Spleen (tissue), 11 donors: ENCODE measurements at regions not wholly inside any gene's neighbourhood (a gene's known extent, or its start where the extent isn't known, plus 50 kb on each side); places are given as distances from the start of the nearest gene placed in this dataset.
"Not testable (repeated sequence)": the region's sequence is repeated elsewhere in the genome, so short reads cannot be mapped to it uniquely, and the experiment has no call there.

ENCODE experiments used
- DNase-seq: peaks from one replicate; pipeline ENCODE4 v3.0.0-alpha.2; 2020
- H3K27ac ChIP-seq, 8 donors: fragments of 200-600 bp; sonication (generic) in 7 of 8; 1 replicate in 4 of 8; 2 replicates in 4 of 8; pipeline versions ENCODE4 v1.5.0 to v1.8.0; 2016 to 2021; ENCODE audit warnings: inconsistent platforms in 4 of 8, mild to moderate bottlenecking in 4 of 8, moderate library complexity in 1 of 8
- H3K27me3 ChIP-seq, 7 donors: fragments of 200-600 bp; sonication (generic) in 6 of 7; replicated peaks in 1 of 7; 1 replicate in 4 of 7; 2 replicates in 3 of 7; pipeline versions ENCODE4 v1.5.0 to v1.8.0; 2016 to 2021; ENCODE audit warnings: inconsistent platforms in 3 of 7, mild to moderate bottlenecking in 1 of 7
- H3K36me3 ChIP-seq, 6 donors: fragments of 200-600 bp; sonication (generic) in 5 of 6; 1 replicate in 4 of 6; 2 replicates in 2 of 6; pipeline versions ENCODE4 v1.5.0 to v1.8.0; 2016 to 2021; ENCODE audit warnings: inconsistent platforms in 2 of 6
- H3K4me1 ChIP-seq, 6 donors: fragments of 200-600 bp; sonication (generic) in 5 of 6; 1 replicate in 3 of 6; 2 replicates in 3 of 6; pipeline versions ENCODE4 v1.5.0 to v1.8.0; 2016 to 2021; ENCODE audit warnings: inconsistent platforms in 3 of 6
- H3K4me3 ChIP-seq, 8 donors: fragments of 200-600 bp; sonication (generic) in 7 of 8; 1 replicate in 4 of 8; 2 replicates in 4 of 8; pipeline versions ENCODE4 v1.5.0 to v1.8.0; 2016 to 2021; ENCODE audit warnings: inconsistent platforms in 4 of 8, mild to moderate bottlenecking in 4 of 8, moderate library complexity in 2 of 8
- H3K9me3 ChIP-seq, 8 donors: fragments of 200-600 bp; sonication (generic) in 7 of 8; 1 replicate in 4 of 8; 2 replicates in 4 of 8; pipeline versions ENCODE4 v1.5.0 to v1.8.0; 2016 to 2021; ENCODE audit warnings: inconsistent platforms in 4 of 8
- CTCF ChIP-seq, 11 experiments: fragments of 200-600 bp in 7 of 11; fragments of 450-650 bp in 4 of 11; sonication (generic) in 4 of 11; IDR thresholded peaks in 8 of 11; conservative IDR thresholded peaks in 3 of 11; 1 replicate in 7 of 11; 2 replicates in 4 of 11; pipeline versions ENCODE4 v1.4.0 to v1.8.0; 2016 to 2021; ENCODE audit warnings: antibody characterized with exemption in 11 of 11, inconsistent platforms in 4 of 11, mild to moderate bottlenecking in 1 of 11
- POLR2A ChIP-seq, 3 donors: fragments of 450-650 bp; IDR thresholded peaks; one replicate each; pipeline ENCODE4 v1.5.1; 2017; ENCODE audit warnings: antibody characterized with exemption in 3 of 3, mild to moderate bottlenecking in 1 of 3
- POLR2AphosphoS5 ChIP-seq, 3 donors: sonication (generic); formaldehyde crosslinking; IDR thresholded peaks; one replicate each; pipeline ENCODE4 v1.5.1; 2017; ENCODE audit warnings: antibody characterized with exemption in 3 of 3
- whole genome bisulfite sequencing, 5 donors: extraction: QIAGEN DNeasy Blood & Tissue Kit in 3 of 5; methylation state at CpG; one replicate each; pipeline versions ENCODE4 v1.1.5 to v1.1.7; 2013 to 2018; 5-methylcytosine and 5-hydroxymethylcytosine counted together
- intact Hi-C: fragments of 100-400 bp; cut with DNase I; formaldehyde crosslinking; loops from one replicate; pipeline ENCODE4 v1.15.0; 2023; ENCODE audit warnings: low total_unique reads
- donor health status: healthy with polysubstance abuse.
- donor health status: DM: no; HTN: no; CAD: no; lungs with moderate emphysema.
- donor health status: DM: no; HTN: no; CAD: no.
- donor health status: Bipolar disorder and iron deficiency.
- donor health status: healthy.
- donor health status: DM: no; HTN: no; CAD: no.
- donor health status: DM: yes; HTN: yes; CAD: no.

GRCh38 chr11:116371146-116371545, 401.6 kb downstream of the BUD13 start:
- H3K27ac ChIP-seq: no peak overlapping the region

GRCh38 chr11:116368784-116369183, 404.0 kb downstream of the BUD13 start:
- Histone ChIP-seq H3K4me3 (no peak overlapping the region), H3K36me3 (no peaks in the 10 kb centered on the region), H3K27me3 (peaks cover 0 to 17% (median 0%) of the 10 kb centered on the region in 7 donors), H3K27ac (no peak overlapping the region), H3K4me1 (no peaks in the 10 kb centered on the region), H3K9me3 (no peaks in the 10 kb centered on the region)
- TF ChIP-seq POLR2A (IDR thresholded peaks at IDR 0.05): no peak
- intact Hi-C loops: no loop called here
- no peak for DNase-seq
- WGBS, 5 donors: 64 to 77% (median 68%) methylated on average over 4 to 5 of the region's 5 CpGs

More at GRCh38 chr11:116371146-116371545, 401.6 kb downstream of the BUD13 start:
- Histone ChIP-seq H3K27me3 (peaks cover 0 to 21% (median 0%) of the 10 kb centered on the region in 7 donors), H3K36me3 (no peaks in the 10 kb centered on the region), H3K4me1 (no peaks in the 10 kb centered on the region), H3K9me3 (no peaks in the 10 kb centered on the region), H3K4me3 (no peak overlapping the region)
- 51 to 70% (median 62%) methylated on average over 3 of the region's 3 CpGs for WGBS, 5 donors
- no peak for TF ChIP-seq POLR2AphosphoS5 (IDR thresholded peaks at IDR 0.05)
- TF ChIP-seq POLR2A (IDR thresholded peaks at IDR 0.05): no peak
- TF ChIP-seq CTCF (IDR thresholded peaks at IDR 0.05 in 8 of 11, conservative IDR thresholded peaks at IDR 0.05 in 3 of 11): no peak
- intact Hi-C loops: no loop called here
- DNase-seq: no peak

GRCh38 chr11:116366980-116367645, 405.7 kb downstream of the BUD13 start:
- TF ChIP-seq POLR2AphosphoS5 (IDR thresholded peaks at IDR 0.05) (no peak), CTCF (IDR thresholded peaks at IDR 0.05 in 8 of 11, conservative IDR thresholded peaks at IDR 0.05 in 3 of 11) (no peak), POLR2A (IDR thresholded peaks at IDR 0.05) (no peak)
- no peak overlapping the region for H3K4me3 ChIP-seq
- H3K27me3 ChIP-seq: peaks cover 0 to 17% (median 0%) of the 10 kb centered on the region in 7 donors
- DNase-seq: no peak
- H3K36me3 ChIP-seq: no peaks in the 10 kb centered on the region
- H3K27ac ChIP-seq: no peak overlapping the region
- intact Hi-C loops: no loop called here
- no peaks in the 10 kb centered on the region for H3K9me3 ChIP-seq
- whole genome bisulfite sequencing, 5 donors: 32 to 47% (median 35%) methylated on average over 4 of the region's 4 CpGs
- H3K4me1 ChIP-seq: no peaks in the 10 kb centered on the region

GRCh38 chr11:116366451-116366850, 406.3 kb downstream of the BUD13 start:
- Histone ChIP-seq H3K27me3 (peaks cover 0 to 16% (median 0%) of the 10 kb centered on the region in 7 donors), H3K36me3 (no peaks in the 10 kb centered on the region), H3K4me3 (no peak overlapping the region), H3K9me3 (no peaks in the 10 kb centered on the region), H3K4me1 (no peaks in the 10 kb centered on the region), H3K27ac (no peak overlapping the region)
- WGBS, 5 donors: 36 to 82% (median 59%) methylated on average over 1 of the region's 1 CpG
- no peak for DNase-seq
- intact Hi-C loops: no loop called here
- TF ChIP-seq POLR2A (IDR thresholded peaks at IDR 0.05) (no peak), POLR2AphosphoS5 (IDR thresholded peaks at IDR 0.05) (no peak), CTCF (IDR thresholded peaks at IDR 0.05 in 8 of 11, conservative IDR thresholded peaks at IDR 0.05 in 3 of 11) (no peak)

- H3K27ac ChIP-seq, intact Hi-C loops, H3K36me3 ChIP-seq, H3K4me1 ChIP-seq, H3K9me3 ChIP-seq, DNase-seq, H3K4me3 ChIP-seq: not testable (repeated sequence)
- WGBS, 5 donors: 87 to 97% (median 93%) methylated on average over 4 of the region's 4 CpGs
- H3K27me3 ChIP-seq: peaks cover 0 to 17% (median 0%) of the 10 kb centered on the region in 7 donors
These were observed 407.9 kb downstream of the BUD13 start for GRCh38 chr11:116364925-116365324.
